Astrocyte (in vitro differentiated cells and primary cell): ENCODE measurements at regions not wholly inside any gene's neighbourhood (a gene's known extent, or its start where the extent isn't known, plus 50 kb on each side); places are given as distances from the start of the nearest gene placed in this dataset.

Source experiments
- DNase-seq: peaks from one replicate; pipeline ENCODE4 v3.0.0-alpha.2; 2010; ENCODE audit warnings: low read depth
- FAIRE-seq: peaks from 2 replicates; lab custom pipeline; 2011; peaks lifted over from hg19 to GRCh38; lab: Jason Lieb, UNC
- H2AFZ ChIP-seq: 2 replicates; pipeline ENCODE4 v1.6.0; 2012; ENCODE audit warnings: low read depth, low read length, inconsistent platforms
- H3K27ac ChIP-seq: 2 replicates; pipeline ENCODE4 v1.5.1; 2011; ENCODE audit warnings: low read depth, low read length, inconsistent platforms
- H3K27me3 ChIP-seq: 2 replicates; pipeline ENCODE4 v1.6.0; 2011; ENCODE audit warnings: low read length, inconsistent platforms; ENCODE audit not compliant: insufficient read depth
- H3K36me3 ChIP-seq: 2 replicates; pipeline ENCODE4 v1.5.1; 2011; ENCODE audit warnings: low read length, inconsistent platforms; ENCODE audit not compliant: insufficient read depth
- H3K4me1 ChIP-seq: 2 replicates; pipeline ENCODE4 v1.5.1; 2011; ENCODE audit warnings: low read length, inconsistent platforms; ENCODE audit not compliant: insufficient read depth
- H3K4me2 ChIP-seq: 2 replicates; pipeline ENCODE4 v1.6.0; 2012; ENCODE audit warnings: low read length, inconsistent platforms
- H3K4me3 ChIP-seq: 2 replicates; pipeline ENCODE4 v1.5.1; 2011; ENCODE audit warnings: low read depth, mild to moderate bottlenecking, low read length, inconsistent platforms; ENCODE audit not compliant: insufficient read depth
- H3K79me2 ChIP-seq: 2 replicates; pipeline ENCODE4 v1.6.0; 2012; ENCODE audit warnings: mild to moderate bottlenecking, low read length, inconsistent platforms; ENCODE audit not compliant: insufficient read depth
- H3K9ac ChIP-seq: 2 replicates; pipeline ENCODE4 v1.6.0; 2012; ENCODE audit warnings: mild to moderate bottlenecking, low read length, inconsistent platforms
- H3K9me3 ChIP-seq: 2 replicates; pipeline ENCODE4 v1.5.1; 2012; ENCODE audit warnings: low read depth, mild to moderate bottlenecking, low read length, inconsistent platforms; ENCODE audit not compliant: insufficient read depth
- H4K20me1 ChIP-seq: 2 replicates; pipeline ENCODE4 v1.6.0; 2012; ENCODE audit warnings: low read length, inconsistent platforms; ENCODE audit not compliant: insufficient read depth
- H3K27ac Mint-ChIP-seq: one replicate; pipeline ENCODE4 v1.8.0; 2021; ENCODE audit warnings: mild to moderate bottlenecking, mixed read lengths; ENCODE audit not compliant: unreplicated experiment
- H3K27me3 Mint-ChIP-seq: one replicate; pipeline ENCODE4 v1.8.0; 2021; ENCODE audit warnings: low read depth, mixed read lengths; ENCODE audit not compliant: unreplicated experiment
- H3K36me3 Mint-ChIP-seq: one replicate; pipeline ENCODE4 v1.8.0; 2021; ENCODE audit warnings: low read depth, mixed read lengths; ENCODE audit not compliant: unreplicated experiment
- H3K4me1 Mint-ChIP-seq: one replicate; pipeline ENCODE4 v1.8.0; 2021; ENCODE audit warnings: low read depth, mixed read lengths; ENCODE audit not compliant: unreplicated experiment
- H3K4me3 Mint-ChIP-seq: one replicate; pipeline ENCODE4 v1.8.0; 2021; ENCODE audit warnings: mild to moderate bottlenecking, moderate library complexity, mixed read lengths; ENCODE audit not compliant: unreplicated experiment
- H3K9me3 Mint-ChIP-seq: one replicate; pipeline ENCODE4 v1.8.0; 2021; ENCODE audit warnings: mild to moderate bottlenecking, mixed read lengths; ENCODE audit not compliant: unreplicated experiment
- CTCF ChIP-seq: IDR thresholded peaks from 2 replicates; pipeline ENCODE4 v1.5.1; 2011; ENCODE audit warnings: low read depth, mild to moderate bottlenecking, inconsistent platforms, low read length, moderate library complexity; ENCODE audit not compliant: insufficient read depth
- EZH2 ChIP-seq: IDR thresholded peaks from 2 replicates; pipeline ENCODE4 v1.6.1; 2012; ENCODE audit warnings: mild to moderate bottlenecking, low read length, inconsistent platforms; ENCODE audit not compliant: insufficient read depth

GRCh38 chr2:42909966-42910365, 117.6 kb upstream of the HAAO start:
- Histone ChIP-seq H3K4me3 (no peak overlapping the region), H3K27me3 (no peaks in the 10 kb centered on the region), H3K4me1 (peaks cover 27% of the 10 kb centered on the region), H3K36me3 (no peaks in the 10 kb centered on the region), H3K9me3 (no peaks in the 10 kb centered on the region), H2AFZ (no peak overlapping the region), H3K4me2 (no peak overlapping the region), H3K27ac (no peak overlapping the region), H3K9ac (no peak overlapping the region), H3K79me2 (no peaks in the 10 kb centered on the region), H4K20me1 (no peaks in the 10 kb centered on the region)
- H3K9me3 Mint-ChIP-seq, result peaks cover 1% of the 10 kb centered on the region
- peaks cover 16% of the 10 kb centered on the region for H3K27me3 Mint-ChIP-seq
- no peak for FAIRE-seq
- H3K36me3 Mint-ChIP-seq, result no peaks in the 10 kb centered on the region
- H3K27ac Mint-ChIP-seq, result no peak overlapping the region
- H3K4me3 Mint-ChIP-seq, result no peak overlapping the region
- TF ChIP-seq EZH2 (no peak), CTCF (no peak)
- no peak for DNase-seq
- peaks cover 11% of the 10 kb centered on the region for H3K4me1 Mint-ChIP-seq

- Histone ChIP-seq H3K36me3 (no peaks in the 10 kb centered on the region), H3K9me3 (no peaks in the 10 kb centered on the region), H3K9ac (no peak overlapping the region), H3K4me1 (peaks cover 27% of the 10 kb centered on the region), H3K4me2 (no peak overlapping the region), H3K27me3 (no peaks in the 10 kb centered on the region), H3K79me2 (no peaks in the 10 kb centered on the region), H3K27ac (no peak overlapping the region), H3K4me3 (no peak overlapping the region), H4K20me1 (no peaks in the 10 kb centered on the region), H2AFZ (no peak overlapping the region)
- TF ChIP-seq EZH2 (no peak), CTCF (no peak)
- no peaks in the 10 kb centered on the region for H3K9me3 Mint-ChIP-seq
- peaks cover 14% of the 10 kb centered on the region for H3K4me1 Mint-ChIP-seq
- H3K27ac Mint-ChIP-seq, result no peak overlapping the region
- no peak overlapping the region for H3K4me3 Mint-ChIP-seq
- peaks cover 11% of the 10 kb centered on the region for H3K27me3 Mint-ChIP-seq
- DNase-seq (no peak), FAIRE-seq (no peak)
- H3K36me3 Mint-ChIP-seq, result no peaks in the 10 kb centered on the region
Measured at GRCh38 chr2:42908518-42909200, 116.3 kb upstream of the HAAO start.

GRCh38 chr2:42907835-42908234, 115.5 kb upstream of the HAAO start:
- FAIRE-seq (no peak), DNase-seq (no peak)
- H2AFZ ChIP-seq, result no peak overlapping the region
- H3K27ac Mint-ChIP-seq, result no peak overlapping the region
- peaks cover 23% of the 10 kb centered on the region for H3K4me1 ChIP-seq
- no peaks in the 10 kb centered on the region for H3K79me2 ChIP-seq
- H4K20me1 ChIP-seq, result no peaks in the 10 kb centered on the region
- H3K4me1 Mint-ChIP-seq, result peaks cover 14% of the 10 kb centered on the region
- TF ChIP-seq EZH2, result no peak
- no peak for TF ChIP-seq CTCF
- H3K4me3 ChIP-seq, result no peak overlapping the region
- H3K9ac ChIP-seq, result no peak overlapping the region
- no peak overlapping the region for H3K27ac ChIP-seq
- H3K4me3 Mint-ChIP-seq, result no peak overlapping the region
- H3K9me3 ChIP-seq, result no peaks in the 10 kb centered on the region
- H3K4me2 ChIP-seq, result no peak overlapping the region
- H3K27me3 ChIP-seq, result no peaks in the 10 kb centered on the region
- no peaks in the 10 kb centered on the region for H3K36me3 Mint-ChIP-seq
- H3K36me3 ChIP-seq, result no peaks in the 10 kb centered on the region
- H3K9me3 Mint-ChIP-seq, result no peaks in the 10 kb centered on the region
- H3K27me3 Mint-ChIP-seq, result peaks cover 11% of the 10 kb centered on the region
